HG03442 (cell line): ENCODE measurements at regions not wholly inside any gene's neighbourhood (a gene's known extent, or its start where the extent isn't known, plus 50 kb on each side); places are given as distances from the start of the nearest gene placed in this dataset.
"Not testable (repeated sequence)": the region's sequence is repeated elsewhere in the genome, so short reads cannot be mapped to it uniquely, and the experiment has no call there.

Source experiments
- ATAC-seq: cut with Tn5 transposase; IDR thresholded peaks from one replicate; pipeline ENCODE4 v1.9.1; 2021; ENCODE audit warnings: mild to moderate bottlenecking, moderate library complexity; ENCODE audit not compliant: unreplicated experiment

DNA sequence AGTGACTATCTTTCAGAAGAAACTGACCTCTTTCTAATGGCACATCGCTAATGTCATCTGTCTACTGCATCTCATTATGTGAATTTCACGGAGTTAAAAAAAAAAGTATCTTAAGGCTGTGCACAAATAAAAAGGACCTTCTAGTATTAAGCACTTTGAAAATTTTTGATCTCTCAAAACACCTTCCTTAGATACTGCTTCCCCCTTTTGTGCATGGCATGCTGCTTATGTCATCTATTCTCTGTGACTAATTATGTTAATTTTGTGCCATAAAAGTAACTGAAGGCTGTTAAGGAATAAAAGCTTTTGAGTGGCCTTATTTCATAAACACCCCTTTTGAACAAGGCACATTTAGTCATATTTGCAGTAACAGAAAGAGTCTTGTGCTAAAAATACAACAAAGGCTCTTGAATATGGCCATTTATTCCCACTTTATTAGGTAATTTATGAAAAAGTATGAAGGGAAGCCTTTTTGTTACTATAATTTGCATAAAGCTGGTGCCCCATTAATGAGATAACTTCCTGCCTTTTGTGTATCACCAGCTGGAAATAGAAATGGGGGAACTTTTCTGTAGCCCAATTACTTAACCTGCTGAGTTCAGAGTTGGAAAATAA, 1412.0 kb upstream of the ZEB2 start:
- ATAC-seq, result no peak

DNA sequence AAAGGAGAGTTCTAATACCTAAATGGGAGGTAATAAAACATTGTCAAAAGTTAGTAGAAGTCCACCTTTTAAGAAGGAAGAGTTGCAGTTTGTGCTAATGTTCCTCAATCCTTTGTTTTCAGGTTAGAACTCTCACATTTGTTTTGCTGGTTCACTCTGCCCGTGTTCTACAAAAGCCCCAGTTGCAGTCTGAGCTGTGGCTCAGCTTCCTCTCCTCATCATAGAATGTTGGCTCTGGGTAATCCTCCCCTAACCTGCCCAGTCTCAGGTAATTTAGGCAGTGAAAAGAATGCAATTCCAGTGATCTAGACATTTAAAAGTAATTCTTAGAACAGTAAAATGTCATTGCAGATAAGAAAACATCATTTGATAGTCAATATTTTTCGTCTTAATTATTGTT, 1410.4 kb upstream of the ZEB2 start:
- no peak for ATAC-seq

DNA sequence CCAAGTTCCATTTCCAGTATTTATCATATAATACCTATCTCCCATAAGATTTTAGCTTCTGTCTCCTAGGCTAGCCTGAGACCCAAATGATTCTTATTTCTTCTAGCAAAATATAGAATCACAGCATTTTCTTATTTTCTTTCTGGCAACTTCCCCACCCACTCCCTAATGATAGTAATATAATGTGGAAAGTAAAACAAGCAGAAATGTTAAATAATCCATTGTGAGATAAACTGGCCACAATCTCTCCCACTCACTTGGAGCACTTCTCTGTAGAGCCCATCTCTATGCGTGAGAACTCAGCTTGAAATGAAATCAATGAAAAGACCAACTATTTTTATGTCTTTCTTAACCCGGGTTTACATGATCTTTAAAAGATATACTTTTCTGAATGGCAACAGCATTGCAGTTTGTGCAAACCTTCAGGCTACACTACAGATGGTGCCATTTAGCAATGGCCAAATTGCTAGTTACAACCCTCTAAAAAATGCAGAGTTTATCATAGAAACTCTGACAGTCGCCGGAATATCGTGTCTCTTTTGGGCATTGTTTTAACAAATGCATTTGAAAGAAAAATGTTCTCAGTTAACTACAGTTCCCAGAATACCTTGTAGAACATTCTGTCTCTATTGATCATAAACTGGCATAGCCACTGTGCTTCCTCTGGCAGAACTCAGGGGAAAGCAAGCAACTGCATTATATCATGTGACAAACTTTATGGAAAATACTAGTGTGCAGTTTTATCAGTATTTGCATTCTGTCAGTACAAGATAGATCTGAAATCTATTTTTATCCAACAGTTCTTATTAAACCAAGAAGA, 1407.4 kb upstream of the ZEB2 start:
- no peak for ATAC-seq

DNA sequence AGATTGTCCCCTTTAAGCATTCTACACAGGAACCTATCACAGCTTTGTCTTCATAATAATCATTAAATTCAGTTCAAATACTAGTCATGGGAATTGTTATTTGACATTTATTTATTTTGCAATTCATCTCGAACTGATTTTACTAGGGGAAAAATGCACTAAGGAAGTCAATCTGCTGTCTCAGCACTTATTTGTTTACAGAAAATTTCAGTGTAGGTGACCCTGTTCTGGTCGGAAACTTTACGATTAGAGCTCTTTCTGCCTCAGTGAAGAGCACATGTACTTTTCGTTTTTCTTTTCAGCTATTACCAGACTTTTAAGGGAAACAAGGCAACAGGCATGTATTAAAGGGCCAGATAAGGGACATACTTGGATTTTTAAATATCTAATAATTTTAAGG, 1405.7 kb upstream of the ZEB2 start:
- no peak for ATAC-seq

- ATAC-seq, result no peak
These were observed 1399.6 kb upstream of the ZEB2 start for GRCh38 chr2:145919477-145919876.

GRCh38 chr2:145918951-145919350, 1399.0 kb upstream of the ZEB2 start:
- no peak for ATAC-seq

DNA sequence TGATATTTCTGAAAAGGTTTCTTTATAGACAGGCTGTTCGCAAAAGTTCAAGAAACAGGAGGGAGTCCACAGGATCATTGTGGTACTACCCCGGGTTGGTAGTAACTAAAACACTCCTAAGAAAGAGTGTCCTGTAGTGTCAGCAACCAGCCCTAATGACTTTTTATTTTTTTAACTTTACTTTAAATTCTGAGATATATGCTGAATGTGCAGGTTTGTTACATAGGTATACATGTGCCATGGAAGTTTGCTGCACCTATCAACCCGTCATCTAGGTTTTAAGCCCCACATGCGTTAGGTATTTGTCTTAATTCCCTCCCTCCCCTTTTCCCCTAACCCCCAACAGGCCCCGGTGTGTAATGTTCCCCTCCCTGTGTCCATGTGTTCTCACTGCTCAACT, 1396.9 kb upstream of the ZEB2 start:
- ATAC-seq, result no peak

DNA sequence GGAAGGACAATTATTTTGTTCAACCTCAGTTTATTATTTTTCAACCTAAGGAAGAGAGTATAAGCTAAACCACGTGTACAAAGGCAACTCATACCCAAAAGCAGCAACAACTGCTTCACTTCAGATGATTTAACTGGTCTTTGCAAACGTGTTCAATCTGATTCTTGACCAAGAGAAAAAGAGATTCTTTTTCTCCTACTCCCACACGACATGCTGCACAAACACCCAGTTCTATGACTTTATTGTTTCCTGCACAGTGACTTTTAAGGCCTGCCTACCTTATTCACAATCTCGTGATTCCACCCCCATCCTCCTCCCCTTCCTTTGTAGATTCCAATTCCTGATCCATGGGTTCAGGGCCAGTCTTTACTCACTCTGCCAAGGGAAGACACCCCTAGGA, 1394.8 kb upstream of the ZEB2 start:
- ATAC-seq, result no peak

- peak; percentile 68 for ATAC-seq
These were observed 1390.5 kb upstream of the ZEB2 start for GRCh38 chr2:145910416-145910815.

DNA sequence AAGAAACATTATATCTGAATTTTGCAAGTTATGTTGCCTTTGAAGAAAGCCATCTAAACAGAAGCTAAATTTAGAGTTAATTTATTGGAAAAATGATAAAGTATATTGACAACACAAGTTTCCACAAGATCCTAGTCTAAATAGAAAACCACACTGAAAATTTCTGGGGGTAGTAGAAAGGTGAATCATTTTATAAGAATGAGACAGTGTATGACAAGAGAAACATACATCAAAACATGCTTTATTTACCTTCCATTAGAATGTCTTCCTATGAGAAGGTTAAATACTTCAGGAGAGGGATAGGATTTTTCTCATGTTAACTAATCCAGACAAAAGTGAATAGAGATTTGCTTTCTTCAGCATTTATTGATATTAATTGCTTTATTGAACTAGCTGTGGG, 1389.8 kb upstream of the ZEB2 start:
- no peak for ATAC-seq

DNA sequence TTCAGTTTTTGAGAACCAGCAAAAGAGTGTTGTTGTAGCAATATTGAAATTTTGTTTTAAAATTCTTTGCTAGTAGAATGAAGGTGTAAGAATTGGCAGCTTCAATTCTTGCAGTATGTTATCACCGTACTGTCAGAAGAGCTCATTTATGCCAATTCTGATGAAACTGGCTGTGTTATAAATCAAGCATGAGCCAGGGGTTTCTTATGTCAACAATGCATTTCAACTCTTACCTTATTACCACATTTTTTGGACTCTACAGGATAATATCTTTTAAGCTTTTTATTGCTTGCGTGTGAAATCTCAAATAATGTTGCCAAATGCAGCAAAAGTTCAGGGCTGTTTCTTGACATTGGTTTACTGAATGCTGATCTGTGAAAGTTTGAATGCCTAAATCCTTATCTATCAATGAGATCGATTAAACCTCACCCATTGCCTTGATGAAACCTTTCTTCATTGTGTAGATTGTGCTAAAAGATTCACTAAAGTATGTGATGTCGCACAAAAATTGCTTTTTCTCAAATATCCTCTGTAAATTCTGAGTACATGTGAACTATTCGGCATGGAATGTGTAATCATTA, 1389.3 kb upstream of the ZEB2 start:
- no peak for ATAC-seq

GRCh38 chr2:145906354-145906753, 1386.4 kb upstream of the ZEB2 start:
- ATAC-seq, result no peak

GRCh38 chr2:145905371-145905770, 1385.5 kb upstream of the ZEB2 start:
- no peak for ATAC-seq

- ATAC-seq, result no peak
These were observed 1377.2 kb upstream of the ZEB2 start for GRCh38 chr2:145897151-145897550.

- ATAC-seq, result no peak
These were observed 1368.0 kb upstream of the ZEB2 start for GRCh38 chr2:145887915-145888314.

DNA sequence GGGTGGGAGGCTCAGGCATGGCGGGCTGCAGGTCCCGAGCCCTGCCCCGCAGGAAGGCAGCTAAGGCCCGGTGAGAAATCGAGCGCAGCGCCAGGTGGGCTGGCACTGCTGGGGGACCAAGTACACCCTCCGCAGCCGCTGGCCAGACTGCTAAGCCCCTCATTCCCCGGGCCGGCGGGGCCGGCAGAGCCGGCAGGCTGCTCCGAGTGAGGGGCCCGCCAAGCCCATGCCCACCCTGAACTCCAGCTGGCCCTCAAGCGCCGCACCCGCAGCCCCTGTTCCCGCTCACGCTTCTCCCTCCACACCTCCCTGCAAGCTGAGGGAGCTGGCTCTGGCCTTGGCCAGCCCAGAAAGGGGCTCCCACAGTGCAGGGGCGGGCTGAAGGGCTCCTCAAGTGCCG, 1361.1 kb upstream of the ZEB2 start:
- ATAC-seq, result not testable (repeated sequence)

DNA sequence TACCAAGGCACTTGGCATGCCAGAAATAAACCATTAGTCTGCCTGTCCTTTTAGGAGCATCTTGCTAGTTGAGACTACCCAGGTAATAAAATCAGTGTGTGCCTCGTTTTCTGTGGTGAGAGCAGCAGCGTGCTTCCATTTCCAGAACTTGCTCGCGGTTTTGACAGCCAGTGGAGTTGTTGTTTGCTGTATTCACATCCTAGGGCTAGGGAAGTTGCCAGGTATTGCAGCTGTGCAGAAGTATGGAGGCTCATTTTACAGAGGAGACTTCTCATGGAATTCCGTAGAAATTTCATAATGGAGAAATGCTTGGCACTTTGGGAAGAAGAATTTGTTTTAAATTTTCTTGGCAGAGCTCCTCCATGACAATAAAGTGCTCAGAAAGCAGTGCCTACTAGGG, 1355.1 kb upstream of the ZEB2 start:
- ATAC-seq, result no peak

DNA sequence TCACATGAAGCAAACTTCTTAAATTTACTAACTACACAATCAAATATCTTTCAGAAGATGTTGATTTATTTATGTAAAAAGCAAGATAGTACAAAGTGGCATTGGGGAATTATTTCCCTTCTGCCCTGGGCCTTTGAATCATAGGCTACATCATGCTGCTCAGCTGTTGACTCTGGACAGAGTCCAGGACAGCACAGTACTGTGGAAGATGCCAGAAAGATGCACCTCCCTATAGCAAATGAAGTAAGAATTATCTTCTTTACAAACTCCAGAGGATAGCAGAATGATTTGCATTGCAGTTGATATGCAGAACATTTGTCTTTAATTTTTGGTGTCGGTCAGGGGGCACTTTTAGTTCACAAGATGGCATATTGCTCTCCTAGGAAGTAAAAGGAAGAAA, 1354.5 kb upstream of the ZEB2 start:
- ATAC-seq, result no peak

DNA sequence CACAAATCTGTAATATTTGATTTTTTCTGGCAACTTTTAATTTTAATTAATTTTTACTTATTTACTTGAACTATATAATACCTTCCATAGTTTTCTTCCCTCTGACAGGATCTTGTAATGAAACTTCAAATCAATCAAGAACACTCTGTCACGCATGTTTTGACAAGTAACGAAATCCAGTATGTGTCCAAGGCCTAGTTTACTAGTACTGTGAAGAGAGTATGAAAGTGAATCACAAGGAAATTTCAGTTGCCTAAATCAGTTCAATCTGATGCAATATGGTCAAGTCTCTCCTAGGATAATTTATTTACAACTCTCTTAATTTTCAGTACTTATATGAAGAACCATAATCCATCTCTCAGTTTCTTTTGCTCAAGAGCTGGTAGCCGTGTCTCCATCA, 1344.6 kb upstream of the ZEB2 start:
- no peak for ATAC-seq

GRCh38 chr2:145861940-145862339, 1342.0 kb upstream of the ZEB2 start:
- no peak for ATAC-seq

GRCh38 chr2:145860083-145860482, 1340.2 kb upstream of the ZEB2 start:
- ATAC-seq, result no peak

DNA sequence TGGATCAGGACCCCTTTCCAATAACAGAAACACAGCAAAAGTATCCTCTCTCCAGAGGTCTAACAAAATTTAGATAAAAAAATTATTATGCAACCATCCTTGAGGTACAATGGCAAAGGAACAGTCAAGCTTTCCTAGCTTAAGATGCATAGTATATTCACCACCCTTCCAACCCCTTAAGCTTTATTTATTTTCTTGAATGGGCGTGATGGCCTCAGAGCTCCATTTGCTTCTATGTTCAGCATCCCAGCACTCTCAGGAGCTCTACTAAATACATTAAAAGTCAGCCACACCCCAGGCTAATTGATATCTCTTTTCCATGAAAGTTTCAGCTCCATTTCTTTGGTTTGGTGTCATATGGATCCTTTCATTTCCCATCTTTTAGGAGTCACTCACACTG, 1335.2 kb upstream of the ZEB2 start:
- ATAC-seq, result no peak
